ENCODE measurements at regions not wholly inside any gene's neighbourhood (a gene's known extent, or its start where the extent isn't known, plus 50 kb on each side); places are given as distances from the start of the nearest gene placed in this dataset.

DNA sequence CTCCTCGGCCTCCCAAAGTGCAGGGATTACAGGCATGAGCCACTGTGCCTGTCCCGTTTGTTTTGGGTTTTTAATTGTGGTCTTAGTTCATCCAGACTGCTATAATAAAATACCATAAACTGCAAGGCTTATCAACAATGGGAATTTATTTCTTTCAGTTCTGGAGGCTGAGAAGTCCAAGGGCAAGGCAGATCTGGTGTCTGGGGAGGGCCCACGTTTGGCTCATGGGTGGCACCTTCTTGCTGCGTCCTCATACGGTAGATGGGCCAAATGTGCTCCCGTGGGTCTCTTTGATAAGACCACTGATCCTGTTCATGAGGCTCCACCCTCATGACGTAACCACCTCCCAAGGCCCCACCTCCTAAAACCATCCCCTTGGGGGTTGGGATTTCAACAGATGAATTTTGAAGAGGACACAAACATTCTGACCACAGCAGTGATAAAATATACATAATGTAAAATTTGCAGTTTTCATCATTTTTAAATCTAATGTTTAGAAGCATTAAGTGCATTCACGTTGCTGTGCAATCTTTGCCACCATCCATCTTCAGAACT, 133.4 kb upstream of the ERRFI1 start:
- no peak overlapping the region for H3K4me2 ChIP-seq (ENCODE audit: insufficient read depth, low read length, poor library complexity, severe bottlenecking)
- no peak overlapping the region for H3K4me3 ChIP-seq (ENCODE audit: low read length in 2 of 2)
- no peaks in the 10 kb centered on the region for H3K36me3 ChIP-seq (replicated peaks in 1 of 2; ENCODE audit: control insufficient read depth in 2 of 2, insufficient read depth in 2 of 2, low read length in 2 of 2)
- peaks cover 0 to 8% (median 0%) of the 10 kb centered on the region in 3 experiments for H3K27me3 ChIP-seq (ENCODE audit: control insufficient read depth in 3 of 3, insufficient read depth in 3 of 3, low read depth in 1 of 3, low read length in 3 of 3)
- H2BK15ac ChIP-seq (ENCODE audit: low read length) = no peak overlapping the region
- no peak overlapping the region for H3K23ac ChIP-seq (ENCODE audit: low read depth, low read length, poor library complexity)
- no peak overlapping the region for H2AFZ ChIP-seq (ENCODE audit: low read length)
- H4K8ac ChIP-seq (ENCODE audit: low read depth, low read length) = no peak overlapping the region
- no peak overlapping the region for H3K14ac ChIP-seq (ENCODE audit: low read length)
- no peak overlapping the region for H3K4ac ChIP-seq (ENCODE audit: low read length)
- DNase-seq (ENCODE audit: low spot score) = no peak
- H3K4me1 ChIP-seq (ENCODE audit: control insufficient read depth in 2 of 2, insufficient read depth in 1 of 2, low read depth in 1 of 2, low read length in 2 of 2) = peaks cover 0 to 9% of the 10 kb centered on the region in 2 donors
- no peak overlapping the region for H4K91ac ChIP-seq (ENCODE audit: low read depth, low read length, poor library complexity)
- no peak overlapping the region for H3K18ac ChIP-seq (ENCODE audit: low read length)
- no peak overlapping the region for H3K27ac ChIP-seq (replicated peaks; ENCODE audit: low read length)
- no peak overlapping the region for H2BK12ac ChIP-seq (ENCODE audit: low read length)
- no CpG with 5 or more reads among the region's 8 CpGs for WGBS, 2 donors (ENCODE audit: extremely low coverage in 2 of 2, insufficient read length in 2 of 2, insufficient replicate concordance in 1 of 2)
- no peak overlapping the region for H2AK5ac ChIP-seq (ENCODE audit: low read depth, low read length)
- no peak overlapping the region for H2BK120ac ChIP-seq (ENCODE audit: low read depth, low read length)
- no peak overlapping the region for H3K9ac ChIP-seq (ENCODE audit: low read depth, low read length, poor library complexity)
- H3K9me3 ChIP-seq (replicated peaks in 1 of 2; ENCODE audit: control insufficient read depth in 2 of 2, insufficient read depth in 1 of 2, low read depth in 1 of 2, low read length in 2 of 2) = peaks cover 0 to 2% of the 10 kb centered on the region in 2 donors
- H3K79me1 ChIP-seq (ENCODE audit: low read depth, low read length) = no peaks in the 10 kb centered on the region
- no peak overlapping the region for H2BK5ac ChIP-seq (ENCODE audit: low read length)

DNA sequence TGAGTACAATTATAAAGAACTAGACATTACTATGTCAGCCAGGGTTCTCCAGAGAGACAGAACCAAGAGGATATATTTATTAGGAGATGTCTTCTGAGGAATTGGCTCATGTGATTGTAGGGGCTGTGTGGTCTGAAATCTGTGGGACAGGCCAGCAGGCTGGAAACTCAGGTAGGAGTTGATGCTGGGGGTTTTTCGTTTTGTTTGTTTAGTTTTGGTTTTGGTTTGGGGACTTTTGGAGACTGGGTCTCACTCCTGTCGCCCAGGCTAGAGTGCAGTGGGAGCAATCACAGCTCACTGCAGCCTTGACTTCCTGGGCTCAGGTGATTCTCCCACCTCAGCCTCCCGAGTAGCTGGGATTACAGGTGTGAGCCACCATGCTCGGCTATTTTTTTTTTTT, 132.9 kb upstream of the ERRFI1 start:
- WGBS, 2 donors (ENCODE audit: extremely low coverage in 2 of 2, insufficient read length in 2 of 2, insufficient replicate concordance in 1 of 2) = no CpG with 5 or more reads among the region's 4 CpGs

GRCh38 chr1:8157765-8158164, 131.7 kb upstream of the ERRFI1 start:
- no peak overlapping the region for H4K91ac ChIP-seq (ENCODE audit: low read depth, low read length, poor library complexity)
- H3K9me3 ChIP-seq (replicated peaks in 1 of 2; ENCODE audit: control insufficient read depth in 2 of 2, insufficient read depth in 1 of 2, low read depth in 1 of 2, low read length in 2 of 2) = peaks cover 0 to 2% of the 10 kb centered on the region in 2 donors
- H3K18ac ChIP-seq (ENCODE audit: low read length) = no peak overlapping the region
- no peak overlapping the region for H3K4me2 ChIP-seq (ENCODE audit: insufficient read depth, low read length, poor library complexity, severe bottlenecking)
- no peak overlapping the region for H2BK120ac ChIP-seq (ENCODE audit: low read depth, low read length)
- no peak overlapping the region for H3K23ac ChIP-seq (ENCODE audit: low read depth, low read length, poor library complexity)
- H2BK5ac ChIP-seq (ENCODE audit: low read length) = no peak overlapping the region
- H4K8ac ChIP-seq (ENCODE audit: low read depth, low read length) = no peak overlapping the region
- H2BK12ac ChIP-seq (ENCODE audit: low read length) = no peak overlapping the region
- no peak overlapping the region for H2AK5ac ChIP-seq (ENCODE audit: low read depth, low read length)
- H3K4me3 ChIP-seq (ENCODE audit: low read length in 2 of 2) = no peak overlapping the region
- H3K27ac ChIP-seq (replicated peaks; ENCODE audit: low read length) = no peak overlapping the region
- H3K79me1 ChIP-seq (ENCODE audit: low read depth, low read length) = no peaks in the 10 kb centered on the region
- peaks cover 0 to 13% of the 10 kb centered on the region in 2 donors for H3K4me1 ChIP-seq (ENCODE audit: control insufficient read depth in 2 of 2, insufficient read depth in 1 of 2, low read depth in 1 of 2, low read length in 2 of 2)
- peaks cover 0 to 12% (median 0%) of the 10 kb centered on the region in 3 experiments for H3K27me3 ChIP-seq (ENCODE audit: control insufficient read depth in 3 of 3, insufficient read depth in 3 of 3, low read depth in 1 of 3, low read length in 3 of 3)
- H3K14ac ChIP-seq (ENCODE audit: low read length) = no peak overlapping the region
- H3K36me3 ChIP-seq (replicated peaks in 1 of 2; ENCODE audit: control insufficient read depth in 2 of 2, insufficient read depth in 2 of 2, low read length in 2 of 2) = no peaks in the 10 kb centered on the region
- no peak for DNase-seq (ENCODE audit: low spot score)
- H2BK15ac ChIP-seq (ENCODE audit: low read length) = no peak overlapping the region
- WGBS, 2 donors (ENCODE audit: extremely low coverage in 2 of 2, insufficient read length in 2 of 2, insufficient replicate concordance in 1 of 2) = no CpG with 5 or more reads among the region's 2 CpGs
- H2AFZ ChIP-seq (ENCODE audit: low read length) = no peak overlapping the region
- H3K9ac ChIP-seq (ENCODE audit: low read depth, low read length, poor library complexity) = no peak overlapping the region
- no peak overlapping the region for H3K4ac ChIP-seq (ENCODE audit: low read length)

More for the DNA sequence above, 132.9 kb upstream of the ERRFI1 start:
- H3K18ac ChIP-seq (ENCODE audit: low read length) = no peak overlapping the region
- no peak overlapping the region for H3K4ac ChIP-seq (ENCODE audit: low read length)
- DNase-seq (ENCODE audit: low spot score) = no peak
- H3K27ac ChIP-seq (replicated peaks; ENCODE audit: low read length) = no peak overlapping the region
- no peak overlapping the region for H3K4me3 ChIP-seq (ENCODE audit: low read length in 2 of 2)
- H2BK120ac ChIP-seq (ENCODE audit: low read depth, low read length) = no peak overlapping the region
- no peak overlapping the region for H2BK5ac ChIP-seq (ENCODE audit: low read length)
- no peaks in the 10 kb centered on the region for H3K79me1 ChIP-seq (ENCODE audit: low read depth, low read length)
- H2BK15ac ChIP-seq (ENCODE audit: low read length) = no peak overlapping the region
- H3K23ac ChIP-seq (ENCODE audit: low read depth, low read length, poor library complexity) = no peak overlapping the region
- H4K91ac ChIP-seq (ENCODE audit: low read depth, low read length, poor library complexity) = no peak overlapping the region
- no peak overlapping the region for H2BK12ac ChIP-seq (ENCODE audit: low read length)
- H4K8ac ChIP-seq (ENCODE audit: low read depth, low read length) = no peak overlapping the region
- no peak overlapping the region for H2AFZ ChIP-seq (ENCODE audit: low read length)
- no peaks in the 10 kb centered on the region for H3K36me3 ChIP-seq (replicated peaks in 1 of 2; ENCODE audit: control insufficient read depth in 2 of 2, insufficient read depth in 2 of 2, low read length in 2 of 2)
- no peak overlapping the region for H3K9ac ChIP-seq (ENCODE audit: low read depth, low read length, poor library complexity)
- no peak overlapping the region for H2AK5ac ChIP-seq (ENCODE audit: low read depth, low read length)
- H3K14ac ChIP-seq (ENCODE audit: low read length) = no peak overlapping the region
- H3K9me3 ChIP-seq (replicated peaks in 1 of 2; ENCODE audit: control insufficient read depth in 2 of 2, insufficient read depth in 1 of 2, low read depth in 1 of 2, low read length in 2 of 2) = peaks cover 0 to 2% of the 10 kb centered on the region in 2 donors
- H3K27me3 ChIP-seq (ENCODE audit: control insufficient read depth in 3 of 3, insufficient read depth in 3 of 3, low read depth in 1 of 3, low read length in 3 of 3) = peaks cover 0 to 9% (median 0%) of the 10 kb centered on the region in 3 experiments
- H3K4me1 ChIP-seq (ENCODE audit: control insufficient read depth in 2 of 2, insufficient read depth in 1 of 2, low read depth in 1 of 2, low read length in 2 of 2) = peaks cover 0 to 11% of the 10 kb centered on the region in 2 donors
- H3K4me2 ChIP-seq (ENCODE audit: insufficient read depth, low read length, poor library complexity, severe bottlenecking) = no peak overlapping the region

- Histone ChIP-seq H3K14ac (ENCODE audit: low read length) (no peak overlapping the region), H4K8ac (ENCODE audit: low read depth, low read length) (peak overlapping the region; percentile 77), H3K4me3 (ENCODE audit: low read length in 2 of 2) (peak overlapping the region in 1 of 2 donors; percentile 27), H2AFZ (ENCODE audit: low read length) (no peak overlapping the region), H3K79me1 (ENCODE audit: low read depth, low read length) (no peaks in the 10 kb centered on the region), H2BK15ac (ENCODE audit: low read length) (no peak overlapping the region), H3K18ac (ENCODE audit: low read length) (peak overlapping the region; percentile 38), H3K4me1 (ENCODE audit: control insufficient read depth in 2 of 2, insufficient read depth in 1 of 2, low read depth in 1 of 2, low read length in 2 of 2) (peaks cover 0 to 13% of the 10 kb centered on the region in 2 donors), H2BK5ac (ENCODE audit: low read length) (no peak overlapping the region), H3K4me2 (ENCODE audit: insufficient read depth, low read length, poor library complexity, severe bottlenecking) (no peak overlapping the region), H2BK120ac (ENCODE audit: low read depth, low read length) (no peak overlapping the region), H3K36me3 (replicated peaks in 1 of 2; ENCODE audit: control insufficient read depth in 2 of 2, insufficient read depth in 2 of 2, low read length in 2 of 2) (no peaks in the 10 kb centered on the region), H3K4ac (ENCODE audit: low read length) (no peak overlapping the region), H2BK12ac (ENCODE audit: low read length) (peak overlapping the region; percentile 73), H3K27ac (replicated peaks; ENCODE audit: low read length) (peak overlapping the region; percentile 57), H3K23ac (ENCODE audit: low read depth, low read length, poor library complexity) (no peak overlapping the region), H2AK5ac (ENCODE audit: low read depth, low read length) (peak overlapping the region; percentile 29), H3K9ac (ENCODE audit: low read depth, low read length, poor library complexity) (no peak overlapping the region), H3K9me3 (replicated peaks in 1 of 2; ENCODE audit: control insufficient read depth in 2 of 2, insufficient read depth in 1 of 2, low read depth in 1 of 2, low read length in 2 of 2) (no peaks in the 10 kb centered on the region), H4K91ac (ENCODE audit: low read depth, low read length, poor library complexity) (no peak overlapping the region), H3K27me3 (ENCODE audit: control insufficient read depth in 3 of 3, insufficient read depth in 3 of 3, low read depth in 1 of 3, low read length in 3 of 3) (peaks cover 0 to 14% (median 0%) of the 10 kb centered on the region in 3 experiments)
- DNase-seq (ENCODE audit: low spot score) = peak; percentile 38
- WGBS, 2 donors (ENCODE audit: extremely low coverage in 2 of 2, insufficient read length in 2 of 2, insufficient replicate concordance in 1 of 2) = no CpG with 5 or more reads among the region's 14 CpGs
Measured at GRCh38 chr1:8155528-8156186, 129.5 kb upstream of the ERRFI1 start.

Data from neuronal stem cell (in vitro differentiated cells).